SK-N-SH (cell line): ENCODE measurements at regions not wholly inside any gene's neighbourhood (a gene's known extent, or its start where the extent isn't known, plus 50 kb on each side); places are given as distances from the start of the nearest gene placed in this dataset.

Experiments used
- JUND ChIP-seq: IDR thresholded peaks from 2 replicates; pipeline ENCODE4 v1.4.0; 2012
- POLR2AphosphoS5 ChIP-seq: IDR thresholded peaks from 2 replicates; pipeline ENCODE4 v1.6.1; 2012; ENCODE audit warnings: low read depth, low read length
- TAF1 ChIP-seq: IDR thresholded peaks from 2 replicates; pipeline ENCODE4 v1.6.1; 2012; ENCODE audit warnings: low read depth, mild to moderate bottlenecking, low read length, moderate library complexity, borderline replicate concordance
- YY1 ChIP-seq: IDR thresholded peaks from 2 replicates; pipeline ENCODE4 v1.4.0; 2012; ENCODE audit warnings: low read depth, mild to moderate bottlenecking
- TF ChIP-seq, protein P1 (sequence below): fragments of 200-600 bp; sonication (generic); IDR thresholded peaks from 2 replicates; pipeline ENCODE4 v1.6.1; 2017; ENCODE audit warnings: antibody characterized with exemption, mild to moderate bottlenecking, moderate library complexity

DNA sequence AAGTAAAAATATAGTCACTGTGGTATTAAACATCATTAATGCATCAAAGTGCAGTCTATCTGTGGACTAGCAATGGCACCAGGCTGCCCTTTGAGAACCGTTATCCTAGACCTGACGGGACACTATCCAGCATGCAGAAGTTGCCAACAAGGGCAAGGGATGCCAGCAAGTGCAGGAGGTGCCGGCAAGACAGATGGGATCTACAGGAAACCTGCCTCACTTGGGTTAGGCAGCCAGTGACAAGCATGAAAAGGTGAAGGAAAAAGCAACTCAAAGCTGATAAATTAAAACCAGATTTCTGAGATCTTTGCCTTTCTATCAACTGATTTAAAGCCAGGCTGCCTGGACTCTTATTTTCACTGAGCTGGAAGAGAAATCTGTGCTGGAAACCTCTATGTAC, 315.2 kb upstream of the PDE4D start:
- TF ChIP-seq, protein P1, sequence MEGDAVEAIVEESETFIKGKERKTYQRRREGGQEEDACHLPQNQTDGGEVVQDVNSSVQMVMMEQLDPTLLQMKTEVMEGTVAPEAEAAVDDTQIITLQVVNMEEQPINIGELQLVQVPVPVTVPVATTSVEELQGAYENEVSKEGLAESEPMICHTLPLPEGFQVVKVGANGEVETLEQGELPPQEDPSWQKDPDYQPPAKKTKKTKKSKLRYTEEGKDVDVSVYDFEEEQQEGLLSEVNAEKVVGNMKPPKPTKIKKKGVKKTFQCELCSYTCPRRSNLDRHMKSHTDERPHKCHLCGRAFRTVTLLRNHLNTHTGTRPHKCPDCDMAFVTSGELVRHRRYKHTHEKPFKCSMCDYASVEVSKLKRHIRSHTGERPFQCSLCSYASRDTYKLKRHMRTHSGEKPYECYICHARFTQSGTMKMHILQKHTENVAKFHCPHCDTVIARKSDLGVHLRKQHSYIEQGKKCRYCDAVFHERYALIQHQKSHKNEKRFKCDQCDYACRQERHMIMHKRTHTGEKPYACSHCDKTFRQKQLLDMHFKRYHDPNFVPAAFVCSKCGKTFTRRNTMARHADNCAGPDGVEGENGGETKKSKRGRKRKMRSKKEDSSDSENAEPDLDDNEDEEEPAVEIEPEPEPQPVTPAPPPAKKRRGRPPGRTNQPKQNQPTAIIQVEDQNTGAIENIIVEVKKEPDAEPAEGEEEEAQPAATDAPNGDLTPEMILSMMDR: no peak
- TF ChIP-seq POLR2AphosphoS5 (no peak), TAF1 (no peak), JUND (no peak), YY1 (no peak)
